NAMALWA (cell line): ENCODE measurements at regions not wholly inside any gene's neighbourhood (a gene's known extent, or its start where the extent isn't known, plus 50 kb on each side); places are given as distances from the start of the nearest gene placed in this dataset.

Experiments used
- DNase-seq: peaks from one replicate; pipeline ENCODE4 v3.0.0-alpha.2; 2015; ENCODE audit warnings: low spot score

GRCh38 chr2:58860586-58860985, 619.5 kb upstream of the FANCL start:
- no peak for DNase-seq

GRCh38 chr2:58856100-58856499, 615.0 kb upstream of the FANCL start:
- no peak for DNase-seq

GRCh38 chr2:58853420-58853819, 612.3 kb upstream of the FANCL start:
- DNase-seq, result no peak

GRCh38 chr2:58852905-58853304, 611.8 kb upstream of the FANCL start:
- no peak for DNase-seq

- DNase-seq, result no peak
Observed at GRCh38 chr2:58852243-58852642, 611.1 kb upstream of the FANCL start.

- DNase-seq, result no peak
Observed at GRCh38 chr2:58851598-58851997, 610.5 kb upstream of the FANCL start.

- no peak for DNase-seq
Observed at GRCh38 chr2:58845011-58845410, 603.9 kb upstream of the FANCL start.

- DNase-seq, result no peak
Observed at GRCh38 chr2:58842501-58843155, 601.5 kb upstream of the FANCL start.

- DNase-seq, result peak; percentile 10
Observed at GRCh38 chr2:58834404-58834803, 593.3 kb upstream of the FANCL start.

- no peak for DNase-seq
Observed at GRCh38 chr2:58826795-58827194, 585.7 kb upstream of the FANCL start.

- DNase-seq, result no peak
Observed at GRCh38 chr2:58812771-58813344, 571.7 kb upstream of the FANCL start.

GRCh38 chr2:58805126-58805525, 564.0 kb upstream of the FANCL start:
- no peak for DNase-seq

GRCh38 chr2:58803192-58803591, 562.1 kb upstream of the FANCL start:
- DNase-seq, result no peak

- DNase-seq, result no peak
Observed at GRCh38 chr2:58800881-58801280, 559.8 kb upstream of the FANCL start.

- no peak for DNase-seq
Observed at GRCh38 chr2:58798676-58799208, 557.6 kb upstream of the FANCL start.

- peak; percentile 1 for DNase-seq
Observed at GRCh38 chr2:58796239-58796910, 555.2 kb upstream of the FANCL start.

GRCh38 chr2:58794916-58795315, 553.8 kb upstream of the FANCL start:
- no peak for DNase-seq

GRCh38 chr2:58794103-58794502, 553.0 kb upstream of the FANCL start:
- DNase-seq, result no peak

GRCh38 chr2:58788402-58788801, 547.3 kb upstream of the FANCL start:
- no peak for DNase-seq

- DNase-seq, result no peak
Observed at GRCh38 chr2:58770846-58771245, 529.7 kb upstream of the FANCL start.

GRCh38 chr2:58769864-58770234, 528.7 kb upstream of the FANCL start:
- no peak for DNase-seq

- no peak for DNase-seq
Observed at GRCh38 chr2:58769111-58769863, 528.2 kb upstream of the FANCL start.

- DNase-seq, result no peak
Observed at GRCh38 chr2:58768715-58769080, 527.6 kb upstream of the FANCL start.
